Osteoblast (primary cell): ENCODE measurements at regions not wholly inside any gene's neighbourhood (a gene's known extent, or its start where the extent isn't known, plus 50 kb on each side); places are given as distances from the start of the nearest gene placed in this dataset.

Experiments
- DNase-seq: peaks from one replicate; pipeline ENCODE4 v3.0.0; 2011; ENCODE audit warnings: low spot score, mixed read lengths; ENCODE audit not compliant: insufficient read length; ENCODE audit errors: missing footprints
- H2AFZ ChIP-seq: 2 replicates; pipeline ENCODE4 v1.6.0; 2011; ENCODE audit warnings: mild to moderate bottlenecking, low read length
- H3K27ac ChIP-seq: 2 replicates; pipeline ENCODE4 v1.5.1; 2011; ENCODE audit warnings: mild to moderate bottlenecking, low read depth, low read length, moderate library complexity
- H3K27me3 ChIP-seq: 2 replicates; pipeline ENCODE4 v1.6.0; 2012; ENCODE audit warnings: mild to moderate bottlenecking, control low read depth, inconsistent platforms, low read length, moderate library complexity; ENCODE audit not compliant: insufficient read depth
- H3K36me3 ChIP-seq: 2 replicates; pipeline ENCODE4 v1.5.1; 2011; ENCODE audit warnings: mild to moderate bottlenecking, low read length, control low read depth, moderate library complexity; ENCODE audit not compliant: insufficient read depth
- H3K4me1 ChIP-seq: 2 replicates; pipeline ENCODE4 v1.5.1; 2011; ENCODE audit warnings: mild to moderate bottlenecking, low read length, control low read depth, moderate library complexity; ENCODE audit not compliant: insufficient read depth
- H3K4me2 ChIP-seq: 2 replicates; pipeline ENCODE4 v1.6.0; 2011; ENCODE audit warnings: mild to moderate bottlenecking, low read length; ENCODE audit not compliant: insufficient read depth
- H3K4me3 ChIP-seq: fragments of 200-600 bp; sonication (generic); 3 replicates; pipeline ENCODE4 v1.5.1; 2012; ENCODE audit warnings: mild to moderate bottlenecking, low read length, inconsistent platforms; ENCODE audit not compliant: insufficient read depth
- H3K79me2 ChIP-seq: 2 replicates; pipeline ENCODE4 v1.6.0; 2012; ENCODE audit warnings: mild to moderate bottlenecking, low read length, control low read depth, inconsistent platforms; ENCODE audit not compliant: insufficient read depth
- H3K9me3 ChIP-seq: 2 replicates; pipeline ENCODE4 v1.5.1; 2011; ENCODE audit warnings: low read depth, low read length, control low read depth
- H4K20me1 ChIP-seq: 2 replicates; pipeline ENCODE4 v1.6.0; 2012; ENCODE audit warnings: mild to moderate bottlenecking, low read length, control low read depth; ENCODE audit not compliant: insufficient read depth
- CTCF ChIP-seq: IDR thresholded peaks from 2 replicates; pipeline ENCODE4 v1.5.1; 2011; ENCODE audit warnings: mild to moderate bottlenecking, low read depth, low read length, moderate library complexity; ENCODE audit errors: extremely low read depth

- H3K4me3 ChIP-seq, result no peak overlapping the region
- no peaks in the 10 kb centered on the region for H3K4me1 ChIP-seq
- H2AFZ ChIP-seq, result no peak overlapping the region
- no peaks in the 10 kb centered on the region for H4K20me1 ChIP-seq
- no peaks in the 10 kb centered on the region for H3K27me3 ChIP-seq
- DNase-seq, result no peak
- TF ChIP-seq CTCF, result no peak
- H3K4me2 ChIP-seq, result no peak overlapping the region
- H3K79me2 ChIP-seq, result no peaks in the 10 kb centered on the region
- no peak overlapping the region for H3K27ac ChIP-seq
- H3K9me3 ChIP-seq, result no peaks in the 10 kb centered on the region
- no peaks in the 10 kb centered on the region for H3K36me3 ChIP-seq
Observed at GRCh38 chr18:38256366-38256765, 690.8 kb upstream of the CELF4 start.

- H3K27me3 ChIP-seq, result no peaks in the 10 kb centered on the region
- no peaks in the 10 kb centered on the region for H3K9me3 ChIP-seq
- no peak for TF ChIP-seq CTCF
- no peak overlapping the region for H3K4me2 ChIP-seq
- no peak overlapping the region for H3K4me3 ChIP-seq
- no peaks in the 10 kb centered on the region for H4K20me1 ChIP-seq
- H3K36me3 ChIP-seq, result no peaks in the 10 kb centered on the region
- no peak overlapping the region for H3K27ac ChIP-seq
- H2AFZ ChIP-seq, result no peak overlapping the region
- no peaks in the 10 kb centered on the region for H3K79me2 ChIP-seq
- H3K4me1 ChIP-seq, result no peaks in the 10 kb centered on the region
- DNase-seq, result no peak
Observed at GRCh38 chr18:38250971-38251370, 685.4 kb upstream of the CELF4 start.

DNA sequence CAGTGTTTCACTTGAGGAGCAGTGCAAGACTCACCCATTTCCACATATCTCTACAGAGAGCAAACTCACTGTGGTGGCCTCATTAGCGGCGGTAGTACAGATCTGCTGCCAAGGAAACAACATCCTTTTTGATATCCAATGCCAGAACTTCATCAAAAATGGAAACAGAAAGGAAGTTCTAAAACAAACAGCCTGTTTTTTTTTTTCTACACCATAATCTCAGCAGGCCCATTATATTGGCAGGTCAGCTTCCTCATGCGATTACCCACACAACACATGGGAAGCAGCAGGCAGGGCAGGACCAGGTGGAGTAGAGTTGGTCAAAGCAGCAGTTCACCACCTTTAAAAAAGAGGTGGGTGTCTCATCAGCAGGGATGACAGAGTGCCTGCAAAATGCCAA is 678.9 kb upstream of the CELF4 start:
- no peaks in the 10 kb centered on the region for H4K20me1 ChIP-seq
- no peaks in the 10 kb centered on the region for H3K4me1 ChIP-seq
- no peak overlapping the region for H2AFZ ChIP-seq
- H3K4me2 ChIP-seq, result no peak overlapping the region
- H3K27ac ChIP-seq, result no peak overlapping the region
- TF ChIP-seq CTCF, result no peak
- DNase-seq, result no peak
- no peaks in the 10 kb centered on the region for H3K36me3 ChIP-seq
- peaks cover 6% of the 10 kb centered on the region for H3K9me3 ChIP-seq
- no peak overlapping the region for H3K4me3 ChIP-seq
- no peaks in the 10 kb centered on the region for H3K27me3 ChIP-seq
- no peaks in the 10 kb centered on the region for H3K79me2 ChIP-seq

- Histone ChIP-seq H3K79me2 (no peaks in the 10 kb centered on the region), H4K20me1 (no peaks in the 10 kb centered on the region), H3K4me2 (no peak overlapping the region), H3K4me1 (no peaks in the 10 kb centered on the region), H2AFZ (no peak overlapping the region), H3K27ac (no peak overlapping the region), H3K36me3 (no peaks in the 10 kb centered on the region), H3K27me3 (no peaks in the 10 kb centered on the region), H3K9me3 (peaks cover 6% of the 10 kb centered on the region), H3K4me3 (no peak overlapping the region)
- TF ChIP-seq CTCF, result no peak
- DNase-seq, result no peak
Observed at GRCh38 chr18:38243291-38243690, 677.7 kb upstream of the CELF4 start.
